ENCODE measurements at regions not wholly inside any gene's neighbourhood (a gene's known extent, or its start where the extent isn't known, plus 50 kb on each side); places are given as distances from the start of the nearest gene placed in this dataset.
A peak's percentile ranks its signal among the peaks of the same experiment; 100 is the strongest.

- WGBS, 2 experiments (ENCODE audit: extremely low coverage in 1 of 2, insufficient coverage in 1 of 2, insufficient read length in 1 of 2, insufficient replicate concordance in 2 of 2, low coverage in 1 of 2, low lambda C conversion rate in 2 of 2, missing lambda C conversion rate in 1 of 2), result 87% methylated on average over 11 of the region's 11 CpGs; no CpG with 5 or more reads in 1 of the 2 experiments
- no peaks in the 10 kb centered on the region for H3K4me1 ChIP-seq (replicated peaks in 1 of 4; ENCODE audit: control insufficient read depth in 3 of 4, insufficient read depth in 4 of 4, low read length in 3 of 4)
- no peak for TF ChIP-seq CHD2 (IDR thresholded peaks at IDR 0.05; ENCODE audit: low read length)
Observed at GRCh38 chr3:40877631-40878463, 321.5 kb upstream of the CTNNB1 start.

More at GRCh38 chr3:40877631-40878463, 321.5 kb upstream of the CTNNB1 start:
- no peak for DNase-seq (ENCODE audit: low read depth in 1 of 2, low spot score in 2 of 2)
- no peak overlapping the region for H2BK120ac ChIP-seq (replicated peaks; ENCODE audit: low read depth, low read length)
- no peaks in the 10 kb centered on the region for H3K36me3 ChIP-seq (ENCODE audit: control insufficient read depth in 2 of 4, insufficient read depth in 4 of 4, low read length in 3 of 4)
- peak overlapping the region; percentile 74; the same call in 1 of the 2 replicates for H2BK15ac ChIP-seq (ENCODE audit: low read length)
- H4K91ac ChIP-seq (replicated peaks; ENCODE audit: insufficient read length, low read length), result no peak overlapping the region
- H2BK5ac ChIP-seq (ENCODE audit: low read depth, low read length), result no peak overlapping the region
- H3K27me3 ChIP-seq (replicated peaks in 1 of 4; ENCODE audit: control insufficient read depth in 3 of 4, extremely low read depth in 1 of 4, insufficient read depth in 3 of 4, low read length in 3 of 4), result no peaks in the 10 kb centered on the region
- no peak overlapping the region for H3K9ac ChIP-seq (replicated peaks in 1 of 4; ENCODE audit: extremely low read depth in 1 of 4, low read depth in 3 of 4, low read length in 3 of 4)
- H3K23me2 ChIP-seq (ENCODE audit: low read depth, low read length), result no peaks in the 10 kb centered on the region
- ChIA-PET CTCF (ENCODE audit: partially characterized antibody) (interaction anchor here (0.9 kb wide), 1 partner anchor 8 kb away, joined by 4 read pairs; no protein-coding TSS in a partner anchor), POLR2A (ENCODE audit: partially characterized antibody) (interaction anchor here (0.7 kb wide), 1 partner anchor 128 kb away, joined by 3 read pairs; no protein-coding TSS in a partner anchor)
- no peak overlapping the region for H3K14ac ChIP-seq (ENCODE audit: insufficient read length)
- H3K79me2 ChIP-seq (ENCODE audit: control insufficient read depth in 1 of 2, insufficient read depth in 2 of 2, low read length in 2 of 2), result no peaks in the 10 kb centered on the region
- no peak overlapping the region for H4K8ac ChIP-seq (ENCODE audit: extremely low read depth, insufficient read depth, low read length)
- no peak overlapping the region for H3K27ac ChIP-seq (ENCODE audit: low read depth, low read length)
- no peak overlapping the region for H3K56ac ChIP-seq (replicated peaks; ENCODE audit: insufficient read length, low read depth, low read length)
- H3K79me1 ChIP-seq (ENCODE audit: low read depth, low read length), result no peaks in the 10 kb centered on the region
- no peaks in the 10 kb centered on the region for H4K20me1 ChIP-seq (replicated peaks in 1 of 2; ENCODE audit: control insufficient read depth in 1 of 2, insufficient read depth in 2 of 2, low read length in 2 of 2)
- no peaks in the 10 kb centered on the region for H3K9me3 ChIP-seq (ENCODE audit: insufficient read depth in 2 of 2, low read depth in 1 of 2, low read length in 1 of 2)
- H3K4me2 ChIP-seq (ENCODE audit: insufficient read depth in 1 of 2, low read depth in 2 of 2, low read length in 2 of 2), result no peak overlapping the region
- H3K23ac ChIP-seq (ENCODE audit: insufficient read length), result no peak overlapping the region
- H2AK5ac ChIP-seq (ENCODE audit: low read depth, low read length), result no peak overlapping the region
- no peak overlapping the region for H4K5ac ChIP-seq (ENCODE audit: insufficient read length, low read depth, low read length)
- no peak overlapping the region for H3K4ac ChIP-seq (replicated peaks; ENCODE audit: insufficient read length, low read depth, low read length)
- H3K18ac ChIP-seq (ENCODE audit: extremely low read depth, low read length), result no peak overlapping the region
- peak overlapping the region; percentile 84; the same call in 1 of the 2 replicates for H2AFZ ChIP-seq (ENCODE audit: low read length)
- no peak overlapping the region; the same call in 1 of the 2 replicates for H2BK12ac ChIP-seq (ENCODE audit: low read depth, low read length)
- no peak overlapping the region for H3K4me3 ChIP-seq (ENCODE audit: extremely low read depth in 1 of 4, insufficient read depth in 2 of 4, low read depth in 3 of 4, low read length in 4 of 4)
- FAIRE-seq, result no peak
- no peak overlapping the region for H2BK20ac ChIP-seq (ENCODE audit: low read length)
